ENCODE measurements at regions not wholly inside any gene's neighbourhood (a gene's known extent, or its start where the extent isn't known, plus 50 kb on each side); places are given as distances from the start of the nearest gene placed in this dataset.

- TF ChIP-seq, protein P1, sequence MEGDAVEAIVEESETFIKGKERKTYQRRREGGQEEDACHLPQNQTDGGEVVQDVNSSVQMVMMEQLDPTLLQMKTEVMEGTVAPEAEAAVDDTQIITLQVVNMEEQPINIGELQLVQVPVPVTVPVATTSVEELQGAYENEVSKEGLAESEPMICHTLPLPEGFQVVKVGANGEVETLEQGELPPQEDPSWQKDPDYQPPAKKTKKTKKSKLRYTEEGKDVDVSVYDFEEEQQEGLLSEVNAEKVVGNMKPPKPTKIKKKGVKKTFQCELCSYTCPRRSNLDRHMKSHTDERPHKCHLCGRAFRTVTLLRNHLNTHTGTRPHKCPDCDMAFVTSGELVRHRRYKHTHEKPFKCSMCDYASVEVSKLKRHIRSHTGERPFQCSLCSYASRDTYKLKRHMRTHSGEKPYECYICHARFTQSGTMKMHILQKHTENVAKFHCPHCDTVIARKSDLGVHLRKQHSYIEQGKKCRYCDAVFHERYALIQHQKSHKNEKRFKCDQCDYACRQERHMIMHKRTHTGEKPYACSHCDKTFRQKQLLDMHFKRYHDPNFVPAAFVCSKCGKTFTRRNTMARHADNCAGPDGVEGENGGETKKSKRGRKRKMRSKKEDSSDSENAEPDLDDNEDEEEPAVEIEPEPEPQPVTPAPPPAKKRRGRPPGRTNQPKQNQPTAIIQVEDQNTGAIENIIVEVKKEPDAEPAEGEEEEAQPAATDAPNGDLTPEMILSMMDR (conservative IDR thresholded peaks at IDR 0.05): no peak
- TF ChIP-seq EZH2 (IDR thresholded peaks at IDR 0.05; ENCODE audit: low read depth): no peak
Observed at GRCh38 chr18:66393463-66393862, 210.4 kb downstream of the CDH19 start.

All from PC-9 (cell line).